ENCODE measurements at regions not wholly inside any gene's neighbourhood (a gene's known extent, or its start where the extent isn't known, plus 50 kb on each side); places are given as distances from the start of the nearest gene placed in this dataset.

DNA sequence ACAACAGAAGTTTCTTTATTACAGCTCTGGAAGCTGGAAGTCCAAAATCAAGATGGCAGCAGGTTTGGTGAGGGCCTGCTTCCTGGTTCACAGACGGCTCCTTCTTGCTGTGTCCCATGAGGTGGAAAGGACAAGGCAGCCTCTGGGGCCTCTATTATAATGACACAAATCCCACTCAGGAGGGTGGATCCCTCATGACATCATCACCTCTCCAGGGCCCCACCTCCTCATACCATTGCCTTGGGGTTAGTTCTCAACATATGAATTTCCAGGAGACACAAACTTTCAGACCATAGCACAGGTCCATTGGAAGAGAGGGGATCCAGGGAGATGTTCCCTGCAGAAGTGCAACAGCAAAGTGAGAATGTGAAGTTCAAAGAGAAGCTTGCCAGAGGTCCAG, 202.8 kb downstream of the TFCP2L1 start:
- Histone ChIP-seq H3K4me1 (ENCODE audit: control insufficient read depth, insufficient read depth, low read length) (no peaks in the 10 kb centered on the region), H3K9ac (ENCODE audit: low read depth, low read length) (no peak overlapping the region), H3K27me3 (ENCODE audit: control insufficient read depth, insufficient read depth, low read length) (peaks cover 46% of the 10 kb centered on the region), H3K4me2 (ENCODE audit: low read length) (no peak overlapping the region), H3K36me3 (ENCODE audit: insufficient read depth, low read length) (no peaks in the 10 kb centered on the region), H3K9me3 (replicated peaks; ENCODE audit: low read length) (no peaks in the 10 kb centered on the region), H3K4me3 (ENCODE audit: low read length) (no peak overlapping the region)

DNA sequence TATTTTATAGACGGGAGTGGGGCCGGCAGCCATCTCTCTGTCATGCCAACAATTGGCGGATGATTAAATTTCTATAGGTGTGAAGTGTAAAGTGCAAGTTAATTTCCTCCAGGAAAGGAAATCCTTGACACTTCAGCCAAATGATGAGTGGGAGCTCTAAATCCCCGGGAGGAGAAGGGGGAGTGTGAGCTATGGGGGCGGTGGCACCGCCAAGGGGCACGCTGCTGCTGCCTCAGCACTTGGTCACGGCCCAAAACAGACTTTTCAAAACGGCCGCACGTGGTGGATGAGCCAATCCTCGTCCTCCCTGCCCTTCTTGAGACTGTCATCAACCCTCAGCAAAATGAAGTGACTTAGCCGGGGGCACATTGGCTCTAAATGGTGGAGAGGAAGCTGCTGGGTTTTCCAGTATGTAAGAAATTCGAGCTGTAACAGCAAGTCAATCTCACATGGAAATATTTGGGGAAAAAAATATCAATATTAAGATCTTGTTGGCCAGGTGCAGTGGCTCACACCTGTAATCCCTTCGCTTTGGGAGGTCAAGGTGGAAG, 200.8 kb downstream of the TFCP2L1 start:
- Histone ChIP-seq H3K9ac (ENCODE audit: low read depth, low read length) (no peak overlapping the region), H3K4me3 (ENCODE audit: low read length) (no peak overlapping the region), H3K4me2 (ENCODE audit: low read length) (no peak overlapping the region), H3K4me1 (ENCODE audit: control insufficient read depth, insufficient read depth, low read length) (peaks cover 5% of the 10 kb centered on the region), H3K9me3 (replicated peaks; ENCODE audit: low read length) (no peaks in the 10 kb centered on the region), H3K36me3 (ENCODE audit: insufficient read depth, low read length) (no peaks in the 10 kb centered on the region), H3K27me3 (ENCODE audit: control insufficient read depth, insufficient read depth, low read length) (peaks cover 39% of the 10 kb centered on the region)

DNA sequence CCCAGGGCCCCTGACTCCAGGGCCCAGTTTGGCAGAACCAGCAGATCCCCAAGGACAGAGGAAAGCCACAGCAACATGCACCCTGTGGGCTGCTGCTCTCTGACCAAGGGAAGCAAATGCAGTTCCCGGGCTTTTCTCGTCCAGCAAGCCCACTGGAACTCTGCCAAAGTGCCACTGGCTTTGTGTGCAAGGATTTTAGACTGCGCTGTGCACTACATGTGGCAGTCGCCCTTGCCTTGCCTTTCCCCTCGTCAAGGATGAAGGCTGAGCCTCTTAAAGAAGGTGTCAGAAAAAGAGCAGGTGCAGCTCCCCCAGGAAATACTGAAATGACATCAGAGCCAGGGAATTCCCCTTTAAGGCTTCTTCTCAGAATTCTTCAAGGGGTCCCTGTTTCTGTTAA, 199.2 kb downstream of the TFCP2L1 start:
- no peak overlapping the region for H3K9ac ChIP-seq (ENCODE audit: low read depth, low read length)
- H3K4me2 ChIP-seq (ENCODE audit: low read length), result no peak overlapping the region
- H3K36me3 ChIP-seq (ENCODE audit: insufficient read depth, low read length), result no peaks in the 10 kb centered on the region
- H3K9me3 ChIP-seq (replicated peaks; ENCODE audit: low read length), result no peaks in the 10 kb centered on the region
- H3K4me1 ChIP-seq (ENCODE audit: control insufficient read depth, insufficient read depth, low read length), result peaks cover 7% of the 10 kb centered on the region
- H3K4me3 ChIP-seq (ENCODE audit: low read length), result no peak overlapping the region
- H3K27me3 ChIP-seq (ENCODE audit: control insufficient read depth, insufficient read depth, low read length), result peaks cover 47% of the 10 kb centered on the region

DNA sequence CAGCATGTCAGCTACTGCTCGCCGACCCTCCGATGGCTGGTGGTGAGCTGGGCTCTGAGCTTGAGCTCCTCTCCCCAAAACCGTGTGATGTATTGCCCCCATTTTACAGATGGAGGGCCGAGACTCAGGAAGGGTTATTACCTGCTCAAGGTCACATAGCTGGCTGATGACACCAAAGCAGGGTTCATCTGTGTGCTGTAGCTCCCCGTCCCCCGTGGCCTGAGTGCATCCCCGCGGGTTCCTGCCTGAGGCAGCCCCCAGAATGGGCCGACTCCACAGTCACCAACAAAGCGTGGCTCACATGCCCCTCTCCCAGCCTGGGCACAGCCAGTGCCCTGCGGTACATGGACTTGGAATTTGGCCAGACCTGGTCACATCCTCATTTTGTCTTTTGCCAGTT, 198.6 kb downstream of the TFCP2L1 start:
- Histone ChIP-seq H3K4me1 (ENCODE audit: control insufficient read depth, insufficient read depth, low read length) (peaks cover 7% of the 10 kb centered on the region), H3K4me2 (ENCODE audit: low read length) (no peak overlapping the region), H3K27me3 (ENCODE audit: control insufficient read depth, insufficient read depth, low read length) (peaks cover 45% of the 10 kb centered on the region), H3K36me3 (ENCODE audit: insufficient read depth, low read length) (no peaks in the 10 kb centered on the region), H3K4me3 (ENCODE audit: low read length) (no peak overlapping the region), H3K9ac (ENCODE audit: low read depth, low read length) (no peak overlapping the region), H3K9me3 (replicated peaks; ENCODE audit: low read length) (no peaks in the 10 kb centered on the region)

DNA sequence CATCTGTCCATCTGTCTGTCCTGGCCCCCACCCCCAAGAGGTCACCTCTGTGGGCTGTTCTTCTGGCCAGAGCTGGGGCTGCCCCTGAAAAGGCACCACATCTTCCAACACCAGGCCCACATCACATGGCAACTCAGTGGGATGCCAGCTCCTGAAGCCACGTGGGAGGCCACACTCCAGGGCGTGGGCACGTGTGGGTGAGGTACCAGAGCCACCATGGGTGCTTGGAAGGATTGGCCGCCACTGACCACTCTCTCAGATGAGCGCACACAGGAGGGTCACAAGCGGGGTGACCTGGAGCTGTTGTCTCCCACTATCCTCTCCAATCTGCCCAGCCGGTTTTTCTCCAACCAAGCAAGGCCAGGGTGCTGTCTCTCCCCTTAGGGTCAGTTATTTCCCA, 197.9 kb downstream of the TFCP2L1 start:
- H3K4me1 ChIP-seq (ENCODE audit: control insufficient read depth, insufficient read depth, low read length), result peaks cover 7% of the 10 kb centered on the region
- no peak overlapping the region for H3K4me3 ChIP-seq (ENCODE audit: low read length)
- H3K36me3 ChIP-seq (ENCODE audit: insufficient read depth, low read length), result no peaks in the 10 kb centered on the region
- no peak overlapping the region for H3K4me2 ChIP-seq (ENCODE audit: low read length)
- H3K9me3 ChIP-seq (replicated peaks; ENCODE audit: low read length), result no peaks in the 10 kb centered on the region
- H3K9ac ChIP-seq (ENCODE audit: low read depth, low read length), result no peak overlapping the region
- H3K27me3 ChIP-seq (ENCODE audit: control insufficient read depth, insufficient read depth, low read length), result peaks cover 42% of the 10 kb centered on the region

DNA sequence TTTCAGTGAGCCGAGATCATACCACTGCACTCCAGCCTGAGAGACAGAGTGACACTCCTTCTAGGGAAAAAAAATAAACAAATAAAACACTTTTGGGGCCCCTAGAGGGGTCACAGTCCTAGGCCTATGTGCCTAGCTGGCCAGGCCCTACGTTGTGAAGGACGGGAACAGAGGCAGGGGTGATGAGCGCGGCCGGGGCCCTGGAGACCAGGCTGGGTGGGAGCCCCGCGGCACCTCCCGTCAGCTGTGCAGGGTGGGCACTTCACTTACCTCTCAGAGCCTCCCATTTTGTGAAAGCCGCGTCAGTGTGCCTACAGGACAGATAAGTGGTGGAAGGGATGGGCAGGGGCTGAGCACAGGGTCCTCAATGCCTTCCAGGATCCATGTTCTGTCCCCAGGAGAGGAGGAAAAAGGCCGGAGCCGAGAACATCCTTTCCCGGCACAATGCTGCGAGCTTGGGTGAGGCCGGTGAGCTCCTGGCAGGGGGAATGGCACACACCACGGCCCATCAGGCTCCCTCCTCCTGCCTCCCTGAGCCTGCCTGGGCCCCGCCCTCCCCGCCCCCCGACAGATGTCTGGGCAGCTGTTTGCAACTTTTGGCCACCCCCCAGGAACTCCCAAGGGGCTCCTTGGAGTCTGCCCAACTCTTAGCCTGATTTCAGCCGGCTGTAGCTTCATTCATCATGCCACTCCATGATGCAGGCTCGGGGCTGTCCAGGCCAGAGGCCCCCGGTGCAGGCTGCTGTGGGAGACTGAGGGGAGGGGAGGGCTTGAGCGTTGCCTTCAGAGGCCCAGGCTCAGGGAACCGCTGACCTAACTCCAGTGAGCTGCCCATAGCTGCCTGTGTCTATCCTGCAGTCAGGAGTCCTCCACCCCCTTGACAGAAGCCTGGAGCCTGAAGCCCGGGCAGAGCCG, 196.5 kb downstream of the TFCP2L1 start:
- Histone ChIP-seq H3K36me3 (ENCODE audit: insufficient read depth, low read length) (no peaks in the 10 kb centered on the region), H3K4me1 (ENCODE audit: control insufficient read depth, insufficient read depth, low read length) (peaks cover 7% of the 10 kb centered on the region), H3K4me3 (ENCODE audit: low read length) (no peak overlapping the region), H3K9ac (ENCODE audit: low read depth, low read length) (no peak overlapping the region), H3K9me3 (replicated peaks; ENCODE audit: low read length) (no peaks in the 10 kb centered on the region), H3K4me2 (ENCODE audit: low read length) (no peak overlapping the region), H3K27me3 (ENCODE audit: control insufficient read depth, insufficient read depth, low read length) (peaks cover 41% of the 10 kb centered on the region)

DNA sequence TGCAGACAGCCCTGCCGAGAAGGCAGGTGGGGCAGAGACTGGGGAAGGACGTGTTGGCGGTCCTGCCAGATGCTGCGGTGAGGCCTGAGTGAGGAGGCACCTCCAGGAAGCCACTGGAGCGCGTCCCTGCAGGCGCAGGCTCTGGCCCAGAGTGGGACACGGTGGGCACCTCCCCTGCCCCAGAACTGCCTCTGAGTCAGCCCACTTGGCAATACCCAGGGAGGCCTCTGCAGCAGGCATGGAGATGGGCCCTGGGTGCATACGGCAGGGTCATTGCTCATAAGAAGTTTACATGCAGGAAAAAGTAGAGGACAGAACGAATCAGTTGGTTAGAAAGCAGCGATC, 195.9 kb downstream of the TFCP2L1 start:
- Histone ChIP-seq H3K9me3 (replicated peaks; ENCODE audit: low read length) (no peaks in the 10 kb centered on the region), H3K4me2 (ENCODE audit: low read length) (no peak overlapping the region), H3K4me3 (ENCODE audit: low read length) (no peak overlapping the region), H3K4me1 (ENCODE audit: control insufficient read depth, insufficient read depth, low read length) (peaks cover 7% of the 10 kb centered on the region), H3K27me3 (ENCODE audit: control insufficient read depth, insufficient read depth, low read length) (peaks cover 40% of the 10 kb centered on the region), H3K36me3 (ENCODE audit: insufficient read depth, low read length) (no peaks in the 10 kb centered on the region), H3K9ac (ENCODE audit: low read depth, low read length) (no peak overlapping the region)

DNA sequence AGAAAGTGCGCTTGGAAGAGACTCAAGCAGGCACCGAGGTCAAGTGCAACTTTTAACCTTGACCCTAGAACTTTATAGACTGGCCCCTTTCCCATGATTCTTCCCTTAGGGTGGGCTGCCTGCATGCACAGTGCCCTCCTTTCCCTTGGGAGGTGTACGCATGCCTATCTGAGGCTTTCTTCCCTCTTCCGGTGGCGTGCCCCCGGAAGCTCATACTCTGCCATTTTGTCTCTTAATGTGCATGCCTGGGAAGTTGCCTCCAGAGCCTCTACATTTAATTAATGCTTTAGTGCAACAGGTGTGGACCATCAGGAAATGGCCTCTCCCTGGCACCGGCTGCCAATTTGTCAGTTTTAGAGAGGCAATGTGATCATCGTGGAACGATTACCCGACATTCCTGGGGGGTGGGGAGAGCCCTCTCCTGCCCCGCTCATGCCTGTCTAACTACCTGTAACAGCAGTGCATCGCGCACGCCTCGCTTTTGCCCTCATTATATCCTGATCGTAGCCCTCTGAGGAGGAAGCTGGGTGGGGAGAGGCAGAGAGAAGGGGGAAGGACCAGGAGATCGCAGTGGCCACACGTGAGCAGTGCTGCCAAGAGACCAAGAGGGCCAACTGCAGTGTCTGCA, 194.8 kb downstream of the TFCP2L1 start:
- peaks cover 7% of the 10 kb centered on the region for H3K4me1 ChIP-seq (ENCODE audit: control insufficient read depth, insufficient read depth, low read length)

DNA sequence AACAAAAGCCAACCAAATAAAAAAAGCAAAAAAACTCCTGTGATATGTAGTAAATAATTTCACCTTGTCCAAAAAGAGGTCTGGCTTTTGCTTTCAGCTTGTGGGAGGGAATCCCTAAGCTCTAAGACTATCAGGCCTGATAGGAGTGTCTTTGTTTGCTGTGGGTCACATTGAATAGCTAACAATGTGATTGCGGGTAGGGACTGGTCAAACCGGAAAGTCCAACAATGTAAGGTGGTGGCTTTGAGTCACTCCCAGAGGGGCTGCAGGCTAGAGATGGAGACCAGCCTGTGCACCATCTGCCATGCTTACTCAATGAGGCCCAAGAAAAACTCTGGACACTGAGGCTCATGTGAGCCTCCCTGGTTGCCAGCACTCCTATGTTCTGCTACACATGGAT, 192.9 kb downstream of the TFCP2L1 start:
- Histone ChIP-seq H3K4me1 (ENCODE audit: control insufficient read depth, insufficient read depth, low read length) (peaks cover 7% of the 10 kb centered on the region), H3K4me3 (ENCODE audit: low read length) (no peak overlapping the region), H3K27me3 (ENCODE audit: control insufficient read depth, insufficient read depth, low read length) (peaks cover 44% of the 10 kb centered on the region), H3K36me3 (ENCODE audit: insufficient read depth, low read length) (no peaks in the 10 kb centered on the region), H3K9ac (ENCODE audit: low read depth, low read length) (no peak overlapping the region), H3K9me3 (replicated peaks; ENCODE audit: low read length) (no peaks in the 10 kb centered on the region), H3K4me2 (ENCODE audit: low read length) (no peak overlapping the region)

More for the DNA sequence above, 194.8 kb downstream of the TFCP2L1 start:
- Histone ChIP-seq H3K27me3 (ENCODE audit: control insufficient read depth, insufficient read depth, low read length) (peaks cover 42% of the 10 kb centered on the region), H3K4me3 (ENCODE audit: low read length) (no peak overlapping the region), H3K9me3 (replicated peaks; ENCODE audit: low read length) (no peaks in the 10 kb centered on the region), H3K36me3 (ENCODE audit: insufficient read depth, low read length) (no peaks in the 10 kb centered on the region), H3K9ac (ENCODE audit: low read depth, low read length) (no peak overlapping the region), H3K4me2 (ENCODE audit: low read length) (no peak overlapping the region)

DNA sequence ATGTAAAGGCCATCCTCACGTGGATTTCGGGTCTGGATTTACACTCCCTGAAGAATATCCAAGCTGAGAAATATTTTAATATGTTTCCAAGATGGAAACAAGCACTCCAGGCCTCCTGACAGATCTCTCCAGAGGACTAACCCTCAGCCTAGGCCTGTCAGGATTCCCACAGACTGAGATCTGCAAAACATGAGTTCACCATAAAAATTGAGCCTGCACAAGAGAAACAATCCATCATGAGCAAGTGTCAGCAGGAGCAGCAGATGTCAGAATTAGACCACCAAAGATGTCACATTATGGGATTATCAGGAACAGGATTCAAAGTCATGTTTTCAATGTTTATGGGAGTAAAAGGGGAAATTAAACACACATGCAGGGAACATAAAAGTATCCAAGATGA, 191.3 kb downstream of the TFCP2L1 start:
- Histone ChIP-seq H3K9me3 (replicated peaks; ENCODE audit: low read length) (no peaks in the 10 kb centered on the region), H3K36me3 (ENCODE audit: insufficient read depth, low read length) (no peaks in the 10 kb centered on the region), H3K9ac (ENCODE audit: low read depth, low read length) (no peak overlapping the region), H3K4me2 (ENCODE audit: low read length) (no peak overlapping the region), H3K4me3 (ENCODE audit: low read length) (no peak overlapping the region), H3K4me1 (ENCODE audit: control insufficient read depth, insufficient read depth, low read length) (peaks cover 7% of the 10 kb centered on the region), H3K27me3 (ENCODE audit: control insufficient read depth, insufficient read depth, low read length) (peaks cover 56% of the 10 kb centered on the region)

DNA sequence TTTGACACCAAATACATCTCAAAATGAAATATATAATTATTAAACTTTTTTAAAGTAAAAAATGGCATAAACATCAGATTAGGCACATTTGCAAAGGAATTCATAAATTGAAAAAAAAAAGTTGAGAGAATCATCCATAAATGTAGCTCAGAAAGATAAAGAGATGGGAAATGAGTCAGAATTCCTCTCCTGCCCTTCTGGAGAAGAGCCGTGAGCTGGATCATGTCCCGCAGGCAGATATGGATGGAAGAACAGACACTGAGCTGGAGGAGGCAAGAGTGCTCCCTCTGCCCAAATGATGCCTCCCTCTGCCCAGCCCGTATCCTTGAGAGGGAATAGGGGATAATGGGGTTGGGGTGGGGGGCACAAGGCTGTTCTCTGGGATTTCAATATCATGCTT, 190.9 kb downstream of the TFCP2L1 start:
- Histone ChIP-seq H3K4me2 (ENCODE audit: low read length) (no peak overlapping the region), H3K4me3 (ENCODE audit: low read length) (no peak overlapping the region), H3K9me3 (replicated peaks; ENCODE audit: low read length) (no peaks in the 10 kb centered on the region), H3K4me1 (ENCODE audit: control insufficient read depth, insufficient read depth, low read length) (peaks cover 3% of the 10 kb centered on the region), H3K36me3 (ENCODE audit: insufficient read depth, low read length) (no peaks in the 10 kb centered on the region), H3K27me3 (ENCODE audit: control insufficient read depth, insufficient read depth, low read length) (peaks cover 54% of the 10 kb centered on the region), H3K9ac (ENCODE audit: low read depth, low read length) (no peak overlapping the region)

Data from skeletal muscle satellite cell (primary cell).